ENCODE measurements at regions not wholly inside any gene's neighbourhood (a gene's known extent, or its start where the extent isn't known, plus 50 kb on each side); places are given as distances from the start of the nearest gene placed in this dataset.
A peak's percentile ranks its signal among the peaks of the same experiment; 100 is the strongest.

DNA sequence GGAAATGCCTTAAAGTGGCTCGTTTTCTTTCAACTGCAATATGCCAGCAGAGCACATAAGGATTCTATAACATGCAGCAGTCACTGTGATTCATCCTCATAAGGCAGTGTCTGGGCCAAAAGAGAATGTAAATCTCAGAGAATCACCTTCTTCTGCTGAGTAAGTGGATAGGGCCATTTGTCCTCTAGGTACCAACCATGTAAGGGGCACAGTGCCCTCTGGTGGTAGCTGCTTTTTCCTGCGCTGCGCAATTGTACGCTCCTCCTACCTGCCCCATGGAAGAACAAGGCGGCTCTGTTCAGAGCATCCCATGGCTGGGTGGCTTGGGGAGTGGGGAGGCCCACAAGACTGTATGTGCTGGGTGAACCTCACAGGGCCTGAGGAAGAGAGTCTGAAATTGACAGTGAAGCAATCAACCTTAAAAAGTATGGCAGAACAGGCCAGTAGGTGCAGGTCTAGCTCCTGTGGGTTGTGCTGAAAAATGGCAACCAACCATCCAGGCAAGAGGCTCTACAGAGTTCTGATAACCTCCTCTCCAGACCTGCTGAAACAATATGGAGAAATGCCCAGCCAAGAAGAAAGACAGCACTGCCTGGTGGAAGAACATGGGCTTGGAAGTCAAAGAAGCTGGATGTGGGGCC is 78.6 kb upstream of the C10orf90 start:
- FAIRE-seq, result no peak
- H3K36me3 ChIP-seq (ENCODE audit: control insufficient read depth in 2 of 2, insufficient read depth in 2 of 2, low read length in 1 of 2), result no peaks in the 10 kb centered on the region
- H4K20me1 ChIP-seq (ENCODE audit: control insufficient read depth, insufficient read depth), result no peaks in the 10 kb centered on the region
- ChIA-PET SMC1A (ENCODE audit: uncharacterized antibody, unreplicated experiment) (interaction anchor here (0.6 to 1.3 kb wide), 4 partner anchors 35 to 771 kb away, joined by 3 to 4 read pairs (median 3); no protein-coding TSS in a partner anchor), RAD21 (ENCODE audit: unreplicated experiment) (no interaction called here), CTCF (interaction anchor here (1.2 to 1.5 kb wide), 2 partner anchors 765 to 768 kb away, joined by 3 read pairs; no protein-coding TSS in a partner anchor), POLR2A (no interaction called here)
- BruUV-seq (replicated peaks), result no TSS peak
- no peak overlapping the region for H3K4me2 ChIP-seq (ENCODE audit: control insufficient read depth, insufficient read depth)
- no peaks in the 10 kb centered on the region for H3K4me1 ChIP-seq (ENCODE audit: control insufficient read depth, insufficient read depth, low read length)
- no peak overlapping the region for H3K9ac ChIP-seq (ENCODE audit: control insufficient read depth, insufficient read depth, low read length)
- TF ChIP-seq SMC3 (IDR thresholded peaks at IDR 0.05; ENCODE audit: borderline replicate concordance, low read length) (peak; percentile 41; the same call in 1 of the 2 replicates), RUNX3 (IDR thresholded peaks at IDR 0.05; ENCODE audit: low read length) (no peak), ZBED1 (IDR thresholded peaks at IDR 0.05; ENCODE audit: borderline replicate concordance) (no peak), RAD21 (IDR thresholded peaks at IDR 0.05; ENCODE audit: insufficient read depth, low read depth, low read length) (peak; percentile 39), RELA (IDR thresholded peaks at IDR 0.05; ENCODE audit: borderline replicate concordance, partially characterized antibody) (no peak), POLR2AphosphoS5 (IDR thresholded peaks at IDR 0.05; ENCODE audit: low read length) (no peak), MYC (IDR thresholded peaks at IDR 0.05; ENCODE audit: insufficient read depth, insufficient read length, insufficient replicate concordance, low read length, severe bottlenecking) (no peak), ZNF24 (IDR thresholded peaks at IDR 0.05) (no peak), SMAD5 (IDR thresholded peaks at IDR 0.05; ENCODE audit: low read depth) (no peak), CEBPB (IDR thresholded peaks at IDR 0.05; ENCODE audit: borderline replicate concordance in 1 of 2, low read depth in 2 of 2, low read length in 2 of 2) (no peak), YBX1 (IDR thresholded peaks at IDR 0.05) (no peak), ZSCAN29 (IDR thresholded peaks at IDR 0.05) (no peak), TCF7 (IDR thresholded peaks at IDR 0.05; ENCODE audit: borderline replicate concordance) (no peak), TAF1 (IDR thresholded peaks at IDR 0.05; ENCODE audit: borderline replicate concordance, low read depth, low read length) (no peak), IRF4 (IDR thresholded peaks at IDR 0.05; ENCODE audit: low read depth, low read length) (no peak)
- TF ChIP-seq, protein P1, sequence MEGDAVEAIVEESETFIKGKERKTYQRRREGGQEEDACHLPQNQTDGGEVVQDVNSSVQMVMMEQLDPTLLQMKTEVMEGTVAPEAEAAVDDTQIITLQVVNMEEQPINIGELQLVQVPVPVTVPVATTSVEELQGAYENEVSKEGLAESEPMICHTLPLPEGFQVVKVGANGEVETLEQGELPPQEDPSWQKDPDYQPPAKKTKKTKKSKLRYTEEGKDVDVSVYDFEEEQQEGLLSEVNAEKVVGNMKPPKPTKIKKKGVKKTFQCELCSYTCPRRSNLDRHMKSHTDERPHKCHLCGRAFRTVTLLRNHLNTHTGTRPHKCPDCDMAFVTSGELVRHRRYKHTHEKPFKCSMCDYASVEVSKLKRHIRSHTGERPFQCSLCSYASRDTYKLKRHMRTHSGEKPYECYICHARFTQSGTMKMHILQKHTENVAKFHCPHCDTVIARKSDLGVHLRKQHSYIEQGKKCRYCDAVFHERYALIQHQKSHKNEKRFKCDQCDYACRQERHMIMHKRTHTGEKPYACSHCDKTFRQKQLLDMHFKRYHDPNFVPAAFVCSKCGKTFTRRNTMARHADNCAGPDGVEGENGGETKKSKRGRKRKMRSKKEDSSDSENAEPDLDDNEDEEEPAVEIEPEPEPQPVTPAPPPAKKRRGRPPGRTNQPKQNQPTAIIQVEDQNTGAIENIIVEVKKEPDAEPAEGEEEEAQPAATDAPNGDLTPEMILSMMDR (IDR thresholded peaks at IDR 0.05 in 2 of 3, conservative IDR thresholded peaks at IDR 0.05 in 1 of 3; ENCODE audit: control insufficient read depth in 2 of 3, extremely low read depth in 1 of 3, insufficient read depth in 1 of 3, low read depth in 3 of 3, low read length in 3 of 3), result peak; percentile 33 to 56 (median 53); a peak in 4 of 6 replicates
- TF ChIP-seq, protein P2, sequence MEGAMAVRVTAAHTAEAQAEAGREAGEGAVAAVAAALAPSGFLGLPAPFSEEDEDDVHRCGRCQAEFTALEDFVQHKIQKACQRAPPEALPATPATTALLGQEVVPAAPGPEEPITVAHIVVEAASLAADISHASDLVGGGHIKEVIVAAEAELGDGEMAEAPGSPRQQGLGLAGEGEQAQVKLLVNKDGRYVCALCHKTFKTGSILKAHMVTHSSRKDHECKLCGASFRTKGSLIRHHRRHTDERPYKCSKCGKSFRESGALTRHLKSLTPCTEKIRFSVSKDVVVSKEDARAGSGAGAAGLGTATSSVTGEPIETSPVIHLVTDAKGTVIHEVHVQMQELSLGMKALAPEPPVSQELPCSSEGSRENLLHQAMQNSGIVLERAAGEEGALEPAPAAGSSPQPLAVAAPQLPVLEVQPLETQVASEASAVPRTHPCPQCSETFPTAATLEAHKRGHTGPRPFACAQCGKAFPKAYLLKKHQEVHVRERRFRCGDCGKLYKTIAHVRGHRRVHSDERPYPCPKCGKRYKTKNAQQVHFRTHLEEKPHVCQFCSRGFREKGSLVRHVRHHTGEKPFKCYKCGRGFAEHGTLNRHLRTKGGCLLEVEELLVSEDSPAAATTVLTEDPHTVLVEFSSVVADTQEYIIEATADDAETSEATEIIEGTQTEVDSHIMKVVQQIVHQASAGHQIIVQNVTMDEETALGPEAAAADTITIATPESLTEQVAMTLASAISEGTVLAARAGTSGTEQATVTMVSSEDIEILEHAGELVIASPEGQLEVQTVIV (IDR thresholded peaks at IDR 0.05; ENCODE audit: borderline replicate concordance, partially characterized antibody), result no peak
- TF ChIP-seq, protein P3, sequence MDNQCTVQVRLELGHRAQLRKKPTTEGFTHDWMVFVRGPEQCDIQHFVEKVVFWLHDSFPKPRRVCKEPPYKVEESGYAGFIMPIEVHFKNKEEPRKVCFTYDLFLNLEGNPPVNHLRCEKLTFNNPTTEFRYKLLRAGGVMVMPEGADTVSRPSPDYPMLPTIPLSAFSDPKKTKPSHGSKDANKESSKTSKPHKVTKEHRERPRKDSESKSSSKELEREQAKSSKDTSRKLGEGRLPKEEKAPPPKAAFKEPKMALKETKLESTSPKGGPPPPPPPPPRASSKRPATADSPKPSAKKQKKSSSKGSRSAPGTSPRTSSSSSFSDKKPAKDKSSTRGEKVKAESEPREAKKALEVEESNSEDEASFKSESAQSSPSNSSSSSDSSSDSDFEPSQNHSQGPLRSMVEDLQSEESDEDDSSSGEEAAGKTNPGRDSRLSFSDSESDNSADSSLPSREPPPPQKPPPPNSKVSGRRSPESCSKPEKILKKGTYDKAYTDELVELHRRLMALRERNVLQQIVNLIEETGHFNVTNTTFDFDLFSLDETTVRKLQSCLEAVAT (IDR thresholded peaks at IDR 0.05), result no peak
- TF ChIP-seq, protein P4, sequence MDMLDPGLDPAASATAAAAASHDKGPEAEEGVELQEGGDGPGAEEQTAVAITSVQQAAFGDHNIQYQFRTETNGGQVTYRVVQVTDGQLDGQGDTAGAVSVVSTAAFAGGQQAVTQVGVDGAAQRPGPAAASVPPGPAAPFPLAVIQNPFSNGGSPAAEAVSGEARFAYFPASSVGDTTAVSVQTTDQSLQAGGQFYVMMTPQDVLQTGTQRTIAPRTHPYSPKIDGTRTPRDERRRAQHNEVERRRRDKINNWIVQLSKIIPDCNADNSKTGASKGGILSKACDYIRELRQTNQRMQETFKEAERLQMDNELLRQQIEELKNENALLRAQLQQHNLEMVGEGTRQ (IDR thresholded peaks at IDR 0.05; ENCODE audit: borderline replicate concordance, low read depth, low read length), result no peak
- WGBS (ENCODE audit: insufficient coverage, insufficient replicate concordance, low lambda C conversion rate, missing lambda C conversion rate), result 4% methylated on average over 5 of the region's 5 CpGs
- H3K4me3 ChIP-seq, result no peak overlapping the region
- no peak overlapping the region for H3K27ac ChIP-seq (ENCODE audit: control insufficient read depth, insufficient read depth)
- DNase-seq (ENCODE audit: low read depth, low spot score), result no peak
- no peaks in the 10 kb centered on the region for H3K9me3 ChIP-seq (replicated peaks; ENCODE audit: control insufficient read depth, insufficient read depth, low read length)
- intact Hi-C loops (cut with micrococcal nuclease; ENCODE audit: unreplicated experiment) (loop anchor here (1.0 kb wide), 1 partner anchor 767 kb away; no protein-coding TSS in a partner anchor), in situ Hi-C loops (cut with MboI) (no loop called here)
- H2AFZ ChIP-seq (ENCODE audit: control insufficient read depth, low read depth, low read length), result no peak overlapping the region
- H3K79me2 ChIP-seq (ENCODE audit: control insufficient read depth, insufficient read depth, low read length), result no peaks in the 10 kb centered on the region
- ATAC-seq, result peak; percentile 75
- no peaks in the 10 kb centered on the region for H3K27me3 ChIP-seq (replicated peaks in 1 of 2; ENCODE audit: control insufficient read depth in 2 of 2, insufficient read depth in 2 of 2, low read length in 1 of 2)

Measured in GM12878 (cell line).